OCI-LY7 (cell line): ENCODE measurements at regions not wholly inside any gene's neighbourhood (a gene's known extent, or its start where the extent isn't known, plus 50 kb on each side); places are given as distances from the start of the nearest gene placed in this dataset.

ENCODE experiments used
- BruUV-seq: library from RNA; stranded (reverse); fragments of 400-500 nt; replicated peaks from 2 replicates; lab custom pipeline; 2021; lab: Mats Ljungman, UMichigan
- CTCF ChIA-PET: fragments of 300-600 bp; sonication (Branson Sonifier 250); formaldehyde crosslinking; loops from one replicate; lab custom pipeline; 2022; ENCODE audit warnings: antibody characterized with exemption; ENCODE audit not compliant: unreplicated experiment; lab: Charles Lee
- POLR2A ChIA-PET: fragments of 300-600 bp; sonication (Branson Sonifier 250); formaldehyde crosslinking; loops from one replicate; lab custom pipeline; 2022; ENCODE audit warnings: antibody characterized with exemption; lab: Charles Lee
- DNase-seq: peaks from one replicate; pipeline ENCODE4 v3.0.0-alpha.2; 2015; ENCODE audit warnings: low spot score
- H2AFZ ChIP-seq: fragments of 200-600 bp; sonication (generic), shearing (Covaris generic); 2 replicates; pipeline ENCODE4 v1.6.1; 2014; ENCODE audit warnings: mild to moderate bottlenecking, antibody characterized with exemption, low read length, moderate library complexity
- H3K27ac ChIP-seq: fragments of 200-600 bp; sonication (generic); 2 replicates; pipeline ENCODE4 v1.5.1; 2014; ENCODE audit warnings: mixed run types, low read depth, mild to moderate bottlenecking, moderate library complexity, low read length, inconsistent platforms; ENCODE audit not compliant: poor library complexity, severe bottlenecking
- H3K36me3 ChIP-seq: fragments of 200-600 bp; sonication (generic); 2 replicates; pipeline ENCODE4 v1.6.1; 2014; ENCODE audit warnings: mild to moderate bottlenecking, antibody characterized with exemption, low read length, moderate library complexity, mixed read lengths; ENCODE audit not compliant: insufficient read depth
- H3K4me1 ChIP-seq: fragments of 200-600 bp; sonication (generic); 2 replicates; pipeline ENCODE4 v1.5.1; 2014; ENCODE audit warnings: mild to moderate bottlenecking, low read length; ENCODE audit not compliant: insufficient read depth, poor library complexity, severe bottlenecking
- H3K4me2 ChIP-seq: fragments of 200-600 bp; sonication (generic); 2 replicates; pipeline ENCODE4 v1.6.1; 2014; ENCODE audit warnings: mild to moderate bottlenecking, low read length
- H3K4me3 ChIP-seq: fragments of 200-600 bp; sonication (generic); 2 replicates; pipeline ENCODE4 v1.5.1; 2014; ENCODE audit warnings: mild to moderate bottlenecking, low read depth, low read length; ENCODE audit not compliant: poor library complexity, severe bottlenecking
- H3K79me2 ChIP-seq: fragments of 200-600 bp; sonication (generic); 2 replicates; pipeline ENCODE4 v1.6.1; 2016; ENCODE audit warnings: low read depth, mild to moderate bottlenecking, low read length, moderate library complexity, mixed read lengths; ENCODE audit not compliant: insufficient read depth
- H3K9me2 ChIP-seq: fragments of 200-600 bp; sonication (generic); 2 replicates; pipeline ENCODE4 v1.6.1; 2016; ENCODE audit warnings: mild to moderate bottlenecking, low read length, mixed read lengths; ENCODE audit not compliant: insufficient read depth
- H3K9me3 ChIP-seq: fragments of 200-600 bp; sonication (generic); 2 replicates; pipeline ENCODE4 v1.6.1; 2014; ENCODE audit warnings: mild to moderate bottlenecking, mixed run types, low read length, mixed read lengths
- H4K20me1 ChIP-seq: fragments of 200-600 bp; sonication (generic); 2 replicates; pipeline ENCODE4 v1.6.1; 2014; ENCODE audit warnings: mild to moderate bottlenecking, antibody characterized with exemption, low read length, moderate library complexity, mixed read lengths; ENCODE audit not compliant: insufficient read depth
- CTCF ChIP-seq: fragments of 200-600 bp; sonication (generic); conservative IDR thresholded peaks from 2 replicates; pipeline ENCODE4 v1.5.1; 2014; ENCODE audit warnings: mild to moderate bottlenecking, antibody characterized with exemption, low read length, moderate library complexity, mixed read lengths
- EZH2phosphoT487 ChIP-seq: fragments of 200-600 bp; sonication (generic); IDR thresholded peaks from 2 replicates; pipeline ENCODE4 v1.6.1; 2018; ENCODE audit warnings: low read depth, borderline replicate concordance, mild to moderate bottlenecking, mixed run types, antibody characterized with exemption, low read length, moderate library complexity, mixed read lengths
- intact Hi-C: fragments of 100-400 bp; cut with micrococcal nuclease; formaldehyde crosslinking; loops from one replicate; pipeline ENCODE4 v1.10.0; 2022; ENCODE audit not compliant: unreplicated experiment

- ChIA-PET CTCF (no interaction called here), POLR2A (interaction anchor here (0.6 kb wide), 1 partner anchor 189 kb away, joined by 3 read pairs; no protein-coding TSS in a partner anchor)
- intact Hi-C loops, result no loop called here
- no peak overlapping the region for H3K27ac ChIP-seq
- no peak overlapping the region for H3K4me3 ChIP-seq
- TF ChIP-seq CTCF, result no peak
- TF ChIP-seq EZH2phosphoT487, result no peak
- no peaks in the 10 kb centered on the region for H4K20me1 ChIP-seq
- H3K4me1 ChIP-seq, result no peaks in the 10 kb centered on the region
- H3K9me3 ChIP-seq, result no peaks in the 10 kb centered on the region
- H3K4me2 ChIP-seq, result no peak overlapping the region
- no TSS peak for BruUV-seq
- no peaks in the 10 kb centered on the region for H3K79me2 ChIP-seq
- H2AFZ ChIP-seq, result no peak overlapping the region
- no peaks in the 10 kb centered on the region for H3K36me3 ChIP-seq
- no peaks in the 10 kb centered on the region for H3K9me2 ChIP-seq
- DNase-seq, result no peak
Measured at GRCh38 chr2:129757915-129758783, 221.3 kb upstream of the RAB6C start.

GRCh38 chr2:129758784-129759471, 220.5 kb upstream of the RAB6C start:
- Histone ChIP-seq H3K9me2 (no peaks in the 10 kb centered on the region), H3K27ac (no peak overlapping the region), H3K36me3 (no peaks in the 10 kb centered on the region), H3K9me3 (no peaks in the 10 kb centered on the region), H3K4me1 (no peaks in the 10 kb centered on the region), H3K79me2 (no peaks in the 10 kb centered on the region), H3K4me2 (no peak overlapping the region), H2AFZ (no peak overlapping the region), H3K4me3 (no peak overlapping the region), H4K20me1 (no peaks in the 10 kb centered on the region)
- BruUV-seq, result no TSS peak
- DNase-seq, result no peak
- intact Hi-C loops, result no loop called here
- CTCF ChIA-PET, result no interaction called here
- TF ChIP-seq EZH2phosphoT487 (no peak), CTCF (no peak)
- POLR2A ChIA-PET, result interaction anchor here (0.7 kb wide), 1 partner anchor 1361 kb away, joined by 4 read pairs; no protein-coding TSS in a partner anchor
